ENCODE measurements at regions not wholly inside any gene's neighbourhood (a gene's known extent, or its start where the extent isn't known, plus 50 kb on each side); places are given as distances from the start of the nearest gene placed in this dataset.

DNA sequence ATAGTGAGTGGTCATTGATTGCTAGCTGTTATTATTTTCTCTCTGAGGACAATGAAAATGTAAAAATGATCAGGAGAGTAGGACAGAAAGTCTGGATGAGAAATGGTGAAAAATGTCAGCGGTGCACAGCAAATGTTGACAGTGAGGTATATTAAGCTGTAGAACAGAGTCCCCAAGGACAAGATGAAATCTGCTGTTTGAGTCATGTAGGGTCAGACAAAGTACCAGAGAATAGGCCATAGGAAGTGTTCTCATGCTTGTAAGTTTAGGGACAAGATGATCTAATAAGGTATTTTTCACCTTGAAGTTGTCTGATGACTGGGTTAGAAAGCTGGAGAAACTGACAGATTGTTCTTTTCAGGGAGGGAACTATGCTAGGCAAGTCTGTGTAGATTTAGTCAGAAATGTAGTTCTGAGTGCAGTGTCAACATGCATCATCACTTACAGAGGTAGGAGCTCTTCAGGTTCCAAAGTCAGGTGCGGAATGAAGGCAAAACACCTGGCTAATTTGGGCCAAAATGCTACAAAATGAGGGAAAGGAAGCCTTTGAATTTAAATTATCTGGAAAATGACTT lies 369.3 kb downstream of the DLEU7 start:
- 100% methylated on average over 1 of the region's 2 CpGs; no CpG with 5 or more reads in 1 of the 2 experiments for WGBS, 2 experiments (ENCODE audit: extremely low coverage in 2 of 2, insufficient read length in 1 of 2)
- Histone ChIP-seq H3K79me1 (ENCODE audit: low read depth in 1 of 2, low read length in 2 of 2) (no peaks in the 10 kb centered on the region), H4K20me1 (ENCODE audit: insufficient read depth, low read length) (no peaks in the 10 kb centered on the region), H3K18ac (ENCODE audit: low read depth, low read length) (no peak overlapping the region), H3K56ac (ENCODE audit: extremely low read depth, insufficient read depth, low read length) (no peak overlapping the region), H3K4me3 (ENCODE audit: insufficient read depth, low read depth, low read length) (no peak overlapping the region), H4K91ac (ENCODE audit: insufficient read depth, low read depth, low read length) (no peak overlapping the region), H2BK20ac (ENCODE audit: low read depth, low read length) (no peak overlapping the region), H3K27me3 (ENCODE audit: control insufficient read depth, insufficient read depth, low read length) (peaks cover 1% of the 10 kb centered on the region; the same call in 1 of the 2 replicates), H2BK5ac (ENCODE audit: low read depth, low read length, poor library complexity, severe bottlenecking) (no peak overlapping the region), H2AK9ac (replicated peaks; ENCODE audit: low read depth, low read length, poor library complexity) (no peak overlapping the region), H4K8ac (ENCODE audit: low read depth in 2 of 2, low read length in 2 of 2) (no peak overlapping the region), H2AK5ac (ENCODE audit: low read depth, low read length) (no peak overlapping the region), H3K4me2 (ENCODE audit: low read depth, low read length) (no peak overlapping the region), H2BK15ac (ENCODE audit: low read depth, low read length) (no peak overlapping the region), H3K36me3 (ENCODE audit: control insufficient read depth, insufficient read depth, low read length) (no peaks in the 10 kb centered on the region), H3K9me3 (ENCODE audit: control insufficient read depth, insufficient read depth, low read length) (no peaks in the 10 kb centered on the region), H3K23ac (ENCODE audit: low read depth, low read length) (no peak overlapping the region), H4K5ac (ENCODE audit: low read depth, low read length) (no peak overlapping the region), H2BK120ac (ENCODE audit: low read depth, low read length) (no peak overlapping the region), H3K9me1 (ENCODE audit: insufficient read depth, low read length) (no peaks in the 10 kb centered on the region), H2AFZ (replicated peaks; ENCODE audit: low read length, poor library complexity) (no peak overlapping the region), H3K9ac (ENCODE audit: low read depth, low read length) (no peak overlapping the region), H3K4ac (ENCODE audit: low read depth, low read length) (no peak overlapping the region), H3K14ac (replicated peaks; ENCODE audit: low read depth, low read length) (no peak overlapping the region), H3K27ac (ENCODE audit: insufficient read depth, low read length) (no peak overlapping the region), H3K4me1 (ENCODE audit: control insufficient read depth, insufficient read depth, low read length) (no peaks in the 10 kb centered on the region)
- DNase-seq = no peak
- POLR2A ChIA-PET (ENCODE audit: unreplicated experiment) = no interaction called here
- BruUV-seq (replicated peaks) = no TSS peak
- intact Hi-C loops (cut with micrococcal nuclease) = no loop called here
- CTCF ChIA-PET = interaction anchor here (1.2 kb wide), 1 partner anchor 26 kb away, joined by 3 read pairs; no protein-coding TSS in a partner anchor
- dilution Hi-C loops (cut with HindIII; ENCODE audit: low sequenced_read_pairs, unreplicated experiment) = no loop called here
- no peak for ATAC-seq (ENCODE audit: low read depth)
- in situ Hi-C loops (cut with MboI; ENCODE audit: low sequenced_read_pairs) = no loop called here
- no peak for TF ChIP-seq MAFK (IDR thresholded peaks at IDR 0.05; ENCODE audit: low read depth, low read length)
- no peak for TF ChIP-seq MAZ (IDR thresholded peaks at IDR 0.05; ENCODE audit: borderline replicate concordance, low read depth, low read length)
- no peak for TF ChIP-seq CHD1 (IDR thresholded peaks at IDR 0.05; ENCODE audit: low read depth, low read length)
- TF ChIP-seq NFE2L2 (IDR thresholded peaks at IDR 0.05; ENCODE audit: low read depth, low read length) = no peak
- TF ChIP-seq RAD21 (IDR thresholded peaks at IDR 0.05; ENCODE audit: low read length) = no peak
- no peak for TF ChIP-seq POLR2A (IDR thresholded peaks at IDR 0.05; ENCODE audit: low read depth, low read length)
- no peak for TF ChIP-seq MXI1 (IDR thresholded peaks at IDR 0.05; ENCODE audit: borderline replicate concordance, low read depth, low read length)
